DMS79 treated with DMSO at 0.1 percent for 48 hours (cell line): ENCODE measurements at regions not wholly inside any gene's neighbourhood (a gene's known extent, or its start where the extent isn't known, plus 50 kb on each side); places are given as distances from the start of the nearest gene placed in this dataset.
"Not testable (repeated sequence)": the region's sequence is repeated elsewhere in the genome, so short reads cannot be mapped to it uniquely, and the experiment has no call there.

Experiments used
- DNase-seq: peaks from one replicate; lab custom pipeline; 2025; lab: John Stamatoyannopoulos, UW

DNA sequence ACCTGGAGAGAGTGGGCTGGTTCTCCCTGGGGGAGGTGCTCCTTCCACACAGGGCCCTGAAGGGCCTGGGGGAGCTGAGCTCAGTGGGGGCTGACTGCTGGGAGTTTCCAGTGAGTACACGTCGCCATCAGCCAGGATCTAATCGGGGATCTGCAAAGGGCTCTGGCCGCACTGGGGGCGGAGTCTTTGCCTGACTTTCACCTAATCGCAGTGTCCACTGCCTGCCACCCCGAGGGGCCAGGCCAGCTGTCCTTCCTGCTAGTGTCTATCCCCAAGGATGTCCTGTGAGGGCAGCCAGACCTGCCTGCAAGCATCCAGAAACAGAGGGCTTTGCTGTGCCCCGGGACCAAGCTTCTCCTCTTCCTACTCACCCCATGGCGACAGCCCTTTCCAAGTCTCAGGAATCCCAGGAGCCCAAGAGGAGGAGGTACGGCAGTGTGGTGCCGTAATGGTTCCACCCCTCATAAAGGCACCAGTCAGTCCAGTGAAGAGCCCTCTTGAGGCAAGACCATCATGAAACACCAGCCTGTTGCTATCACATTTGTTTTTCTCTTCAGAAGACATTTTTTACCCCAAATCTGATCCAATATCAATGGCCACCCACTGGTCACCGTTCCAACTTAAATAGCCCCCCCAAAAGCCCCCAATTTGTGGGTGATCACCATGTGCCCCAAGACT, 243.1 kb upstream of the ECI2 start:
- DNase-seq: no peak

DNA sequence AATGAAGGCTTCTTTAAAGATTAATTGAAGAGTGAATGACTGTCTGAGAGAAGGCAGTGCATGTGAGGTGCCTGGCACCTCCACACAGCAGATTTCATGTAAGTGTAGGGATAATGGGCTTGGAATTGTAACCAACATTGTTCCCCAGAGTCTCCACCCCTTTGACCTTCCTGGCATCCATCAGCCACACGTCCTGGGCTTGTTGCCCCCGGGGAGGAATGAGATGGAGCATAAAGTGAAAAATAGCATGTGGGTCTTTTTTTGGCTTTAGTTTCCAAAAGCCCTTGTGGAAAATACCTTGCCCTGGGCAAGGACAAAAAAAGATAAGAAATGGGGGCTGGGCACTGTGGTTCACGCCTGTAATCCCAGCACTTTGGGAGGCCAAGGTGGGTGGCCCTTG, 242.2 kb upstream of the ECI2 start:
- DNase-seq: no peak

DNA sequence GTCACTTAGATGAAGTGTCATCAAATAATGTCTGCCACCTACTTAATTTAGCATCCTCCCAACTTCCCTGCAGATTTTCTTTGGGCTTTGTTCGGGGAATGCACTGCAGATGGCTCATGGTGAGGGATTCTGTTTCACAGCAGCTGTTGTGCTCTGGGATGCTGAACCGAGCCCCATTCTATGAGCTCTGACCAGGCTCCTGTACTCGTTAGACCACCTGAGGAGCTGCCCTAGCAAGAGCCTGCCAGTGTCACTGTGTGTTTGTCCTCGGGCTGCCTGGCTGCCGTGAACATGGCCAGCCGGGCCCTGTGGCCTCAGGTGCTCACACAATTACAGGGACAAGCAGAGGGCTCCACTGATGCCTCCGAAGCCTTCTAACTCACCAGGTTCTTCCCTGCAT, 238.8 kb upstream of the ECI2 start:
- DNase-seq: no peak

DNA sequence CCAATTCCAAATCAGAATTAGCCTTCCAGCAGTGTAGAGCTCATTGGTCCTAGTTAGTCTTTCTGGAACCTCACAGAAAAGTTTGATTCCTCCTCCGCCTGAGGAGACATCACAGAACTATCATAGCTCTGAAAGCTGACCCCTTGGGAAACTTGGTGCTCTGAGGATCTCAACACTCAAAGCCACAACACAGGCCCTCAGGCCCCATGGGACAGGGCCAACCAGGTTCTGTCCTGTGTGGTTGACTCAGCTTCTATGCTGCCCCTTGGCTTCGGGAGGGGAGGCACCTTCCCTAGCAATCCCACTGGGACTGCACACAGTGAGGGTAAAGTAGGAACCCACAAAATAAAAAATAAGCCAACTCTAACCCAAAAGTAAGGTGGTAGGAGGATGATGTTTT, 237.5 kb upstream of the ECI2 start:
- no peak for DNase-seq

DNA sequence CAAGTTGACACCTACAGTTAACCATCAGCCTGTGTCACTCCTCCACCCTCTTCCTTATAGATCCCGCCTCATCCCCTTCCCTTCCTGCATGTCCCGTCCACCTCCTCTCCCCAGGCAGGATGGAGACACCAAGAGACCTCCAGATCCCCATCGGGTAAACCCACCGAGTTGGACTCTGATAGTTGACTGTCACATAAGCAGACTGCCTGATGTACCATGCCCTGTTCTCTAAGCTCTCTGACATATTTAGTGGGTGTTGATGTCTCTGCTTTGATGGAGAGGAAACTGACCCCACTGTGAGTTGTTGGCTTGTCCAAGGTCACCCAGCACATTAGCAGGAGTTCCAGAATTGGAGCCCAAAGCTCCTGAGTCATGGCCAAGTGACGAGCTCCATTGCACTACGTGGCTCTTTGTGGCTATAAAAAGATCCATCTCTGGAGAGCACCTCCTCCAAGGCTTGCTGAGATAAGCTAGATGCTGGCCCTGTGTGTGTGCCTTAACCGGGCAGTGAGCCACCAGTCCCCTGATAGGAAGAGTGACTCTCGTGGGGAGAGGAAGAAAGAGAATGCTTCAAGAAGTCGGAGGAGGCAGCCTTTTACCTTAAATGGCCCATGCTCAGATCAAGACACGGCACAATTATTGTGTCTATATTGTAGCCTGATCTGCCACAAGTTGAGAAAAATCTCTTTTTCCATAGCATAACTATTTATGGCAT, 236.0 kb upstream of the ECI2 start:
- no peak for DNase-seq

DNA sequence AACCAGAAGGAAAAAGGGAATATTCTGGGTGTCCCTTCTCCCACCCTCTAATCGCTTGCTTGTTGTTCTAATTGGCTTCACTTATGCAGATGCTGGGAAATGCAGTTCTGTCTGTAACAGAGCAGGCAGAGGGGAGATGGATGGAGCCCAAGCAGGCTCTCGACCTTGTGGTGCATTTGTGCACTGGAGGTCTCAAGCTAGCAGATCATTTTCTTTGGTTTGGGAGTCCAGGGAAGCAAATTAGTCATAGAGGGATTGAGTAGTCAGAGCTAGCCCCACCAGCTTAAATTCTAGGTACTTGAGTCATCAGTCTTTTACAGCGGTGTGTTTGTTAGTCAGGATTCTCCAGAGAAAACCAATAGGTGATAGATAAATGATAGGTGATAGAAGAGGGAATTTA, 234.7 kb upstream of the ECI2 start:
- DNase-seq: no peak

DNA sequence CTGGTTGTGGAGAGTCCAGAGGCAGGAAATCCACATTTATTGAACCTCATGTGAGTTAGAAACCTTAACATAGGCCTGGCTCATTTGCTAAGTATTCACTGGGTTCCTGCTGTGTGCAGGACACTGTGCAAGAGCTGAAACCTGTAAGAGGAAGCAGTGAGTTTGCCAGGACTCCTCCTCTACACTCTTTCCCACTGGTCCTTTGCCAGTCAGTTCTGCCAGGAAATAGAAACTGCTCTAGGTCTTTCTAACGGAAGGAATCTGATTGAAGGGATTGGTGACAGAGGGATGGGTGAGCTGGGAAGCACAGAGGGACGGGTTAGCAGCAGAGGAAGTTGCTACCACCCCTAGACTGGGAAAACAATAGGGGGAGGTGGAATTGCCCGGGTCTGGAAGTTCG, 234.2 kb upstream of the ECI2 start:
- DNase-seq: no peak

DNA sequence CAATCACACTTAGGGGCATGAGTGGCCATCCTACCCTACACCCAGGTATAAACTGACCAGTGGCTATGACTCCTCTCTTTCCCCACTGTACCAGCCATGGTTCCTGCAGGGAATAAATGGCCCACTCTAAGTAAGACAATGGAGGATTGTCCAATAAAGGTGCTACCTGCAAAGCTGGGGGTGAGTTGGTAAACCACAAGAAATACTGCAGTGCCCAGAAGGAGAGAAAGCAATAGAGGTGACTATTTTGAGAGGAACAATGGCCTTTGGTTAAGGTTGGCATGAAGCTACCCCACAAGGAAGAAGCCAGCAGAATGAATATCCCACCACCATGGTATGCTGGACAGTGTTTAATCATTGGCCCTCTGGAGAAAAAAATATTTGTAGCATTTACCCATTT, 233.3 kb upstream of the ECI2 start:
- DNase-seq: no peak

DNA sequence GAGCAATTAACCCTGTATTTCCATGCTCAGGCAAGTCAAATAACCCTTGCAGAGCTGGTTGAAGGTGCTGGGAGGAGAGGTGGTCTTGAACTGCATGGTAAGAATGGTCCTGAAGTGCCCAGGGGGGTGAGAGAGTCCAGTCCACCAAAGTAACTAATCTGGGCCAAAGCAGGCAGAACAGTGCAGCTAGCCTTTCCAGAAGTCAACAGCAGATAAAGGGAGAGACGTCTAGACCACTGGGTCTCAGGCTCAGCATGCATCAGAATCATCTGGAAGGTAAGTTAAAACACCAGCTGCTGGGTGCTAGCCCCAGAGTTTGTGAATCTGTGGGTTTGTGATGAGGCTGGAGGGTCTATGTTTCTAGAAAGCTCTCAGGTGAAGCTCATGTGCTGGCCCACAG, 232.3 kb upstream of the ECI2 start:
- DNase-seq: no peak

DNA sequence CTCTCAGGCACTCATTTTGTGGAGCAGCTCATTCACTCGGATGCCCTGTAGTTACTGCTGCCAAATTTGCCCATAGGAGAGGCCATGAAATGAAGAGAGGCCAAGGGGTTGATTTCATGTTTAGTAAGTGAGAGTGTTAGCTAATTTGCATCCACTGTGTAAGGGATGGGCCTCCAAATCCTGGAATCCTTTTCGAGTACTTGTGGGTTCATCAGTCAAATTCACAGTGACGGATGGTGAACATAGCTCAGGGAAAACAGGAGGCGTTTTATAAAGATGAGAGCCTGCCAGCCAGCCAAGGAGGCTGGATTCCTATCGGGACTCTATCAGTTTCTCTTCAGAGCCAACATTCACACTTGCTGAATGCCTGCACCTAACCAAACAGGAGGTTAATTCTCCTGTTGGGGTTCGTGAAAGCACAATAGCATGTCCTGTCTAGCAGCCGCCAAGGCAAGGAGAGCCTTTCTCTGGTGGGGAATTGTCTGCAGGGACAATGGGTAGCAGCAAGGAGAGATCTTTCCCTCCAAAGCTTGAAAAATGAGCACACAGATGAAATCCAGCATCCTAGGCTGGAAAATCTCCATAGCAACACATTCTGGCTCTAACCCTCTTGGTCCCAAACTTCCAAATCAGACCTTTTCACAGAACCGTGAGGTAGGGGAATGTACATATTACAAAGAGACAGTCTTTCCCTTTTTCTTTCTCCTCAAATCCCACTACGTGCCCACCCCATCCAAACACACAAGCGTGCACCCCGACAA, 231.4 kb upstream of the ECI2 start:
- no peak for DNase-seq

DNA sequence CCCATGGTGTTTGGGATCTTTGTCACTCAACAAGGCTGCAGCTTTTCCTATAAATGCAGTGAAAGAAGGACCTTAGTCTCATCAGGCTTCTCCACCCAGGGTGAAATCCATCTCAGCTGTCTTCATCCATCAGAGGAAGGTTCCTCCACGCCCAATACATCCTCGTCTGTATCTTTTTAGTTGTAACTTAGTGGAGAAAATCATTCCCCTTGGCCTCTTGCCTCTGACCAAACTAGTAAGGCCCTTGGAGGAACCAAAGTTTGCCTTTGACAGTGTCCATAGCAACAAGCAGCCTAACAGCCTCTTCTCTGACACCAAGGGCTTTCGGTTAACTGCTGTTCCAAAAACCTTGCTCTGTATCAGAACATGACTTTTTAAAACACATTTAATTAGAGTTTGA, 230.3 kb upstream of the ECI2 start:
- no peak for DNase-seq

DNA sequence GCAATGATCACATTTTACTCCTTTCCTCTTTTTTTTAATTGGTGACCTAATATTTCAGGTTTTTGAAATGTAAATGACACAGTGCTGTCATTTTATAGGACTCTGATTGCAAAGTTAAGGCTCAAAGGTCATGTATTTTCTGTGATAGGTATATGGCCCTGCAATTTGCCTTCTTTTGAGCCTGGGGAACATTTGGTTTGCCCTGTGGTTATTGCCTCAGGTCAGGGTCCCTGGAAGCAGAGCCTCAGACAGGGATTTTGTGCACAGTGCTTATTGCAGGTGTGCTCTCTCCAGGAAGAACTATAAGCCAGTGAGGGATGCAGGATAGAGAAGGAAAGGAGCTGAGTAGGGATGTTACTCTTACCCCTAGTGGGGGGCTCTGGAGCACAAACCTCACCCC, 229.3 kb upstream of the ECI2 start:
- no peak for DNase-seq

DNA sequence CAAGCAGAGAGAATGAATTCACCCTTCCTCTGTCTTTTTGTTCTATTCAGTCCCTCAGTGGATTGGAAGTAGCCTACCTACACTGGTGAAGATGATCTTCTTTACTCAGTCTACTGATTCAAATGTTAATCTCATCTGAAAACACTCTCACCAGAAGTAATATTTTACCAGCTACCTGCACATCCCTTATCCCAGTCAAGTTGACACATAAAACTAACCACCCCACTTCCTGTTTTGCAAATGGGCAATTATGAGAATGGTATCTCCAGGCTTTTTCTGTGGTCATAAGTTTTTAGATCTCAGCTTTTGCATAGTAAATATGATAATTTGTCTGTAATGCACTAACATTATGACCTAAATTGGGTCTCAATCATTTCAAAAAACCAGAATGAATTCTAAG, 228.8 kb upstream of the ECI2 start:
- no peak for DNase-seq

DNA sequence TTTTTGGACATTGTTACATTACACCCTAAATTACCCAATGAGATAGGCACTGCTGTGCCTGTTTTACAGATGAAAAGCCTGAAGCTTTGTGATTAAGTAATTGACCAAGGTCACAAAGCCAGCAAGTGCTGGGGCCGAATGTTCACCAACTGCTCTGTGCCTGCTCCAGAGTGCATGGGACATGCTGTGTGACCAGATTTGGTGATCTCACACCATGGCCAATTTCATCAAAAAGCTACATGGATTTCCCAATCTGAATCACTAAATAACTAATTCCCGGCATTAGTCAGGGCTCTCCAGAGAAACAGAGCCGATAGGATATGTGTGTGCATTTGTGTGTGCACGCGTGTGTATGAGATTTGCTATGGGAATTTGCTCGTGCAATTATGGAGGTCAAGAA, 228.3 kb upstream of the ECI2 start:
- DNase-seq: no peak

DNA sequence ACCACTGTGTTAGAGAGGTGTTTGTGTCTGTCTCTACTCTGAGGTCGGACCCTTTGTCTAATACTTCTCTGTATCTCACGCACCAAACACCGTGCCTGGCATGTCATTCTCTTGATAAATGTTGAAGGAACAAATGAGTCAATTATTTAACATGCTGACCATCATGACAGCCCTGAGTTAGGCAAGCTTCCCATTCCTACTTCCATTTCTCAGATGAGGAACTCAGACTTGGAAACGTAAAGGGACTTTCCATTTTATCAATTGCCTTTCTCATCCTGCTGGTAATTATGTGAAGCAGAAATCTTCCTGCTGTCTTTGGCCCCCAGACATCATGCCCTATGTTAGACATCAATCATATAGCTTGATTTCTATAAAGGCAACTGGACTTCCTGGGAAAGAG, 227.0 kb upstream of the ECI2 start:
- DNase-seq: no peak

DNA sequence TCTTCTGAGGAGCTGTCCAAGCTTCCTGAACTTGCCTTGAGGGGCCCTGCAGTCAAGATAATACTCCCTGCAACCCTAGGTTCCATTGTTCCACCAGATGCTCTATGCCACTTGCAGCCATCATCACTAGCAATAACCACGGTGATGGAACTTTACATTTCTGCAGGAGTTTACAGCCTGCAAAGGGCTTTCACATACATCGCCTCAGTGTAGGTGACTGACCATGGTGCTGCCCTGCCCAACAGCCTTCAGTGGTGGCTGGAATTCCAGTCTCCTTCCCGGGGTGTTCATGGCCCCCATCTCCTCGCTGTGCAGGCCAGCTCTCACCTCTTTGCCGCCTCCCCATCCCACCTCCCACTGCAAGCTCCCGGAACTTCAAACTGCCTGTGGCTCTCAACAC, 225.5 kb upstream of the ECI2 start:
- no peak for DNase-seq

DNA sequence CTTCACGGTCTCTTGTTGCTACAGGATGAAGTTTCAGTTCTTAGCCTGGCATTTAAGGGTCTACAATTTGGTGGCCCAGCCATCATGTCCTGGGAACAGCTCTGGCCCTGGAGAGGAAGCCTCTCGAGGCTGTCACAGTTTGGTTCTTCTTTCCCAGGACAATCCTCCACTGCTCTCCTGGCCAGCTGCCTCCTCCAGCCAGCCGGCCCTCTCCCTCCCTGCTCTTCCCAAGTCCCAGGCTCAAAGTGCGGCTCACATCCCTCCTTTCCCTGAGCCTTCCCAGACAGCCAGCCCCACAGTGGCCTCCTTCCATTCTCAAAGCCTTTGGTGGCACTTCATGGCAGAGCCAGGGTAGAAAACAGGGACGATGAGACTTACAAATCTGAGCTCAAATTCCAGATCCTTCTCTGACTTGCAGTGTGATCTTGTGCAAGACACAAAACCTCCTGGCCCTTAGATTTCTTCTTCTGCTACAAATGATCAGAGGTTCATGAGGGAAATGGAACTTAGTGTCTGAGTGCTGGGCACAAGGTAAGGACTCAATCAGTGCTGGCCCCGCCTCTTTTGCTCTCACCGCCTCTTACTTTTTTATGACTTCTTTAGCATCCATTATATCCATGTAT, 223.8 kb upstream of the ECI2 start:
- no peak for DNase-seq

DNA sequence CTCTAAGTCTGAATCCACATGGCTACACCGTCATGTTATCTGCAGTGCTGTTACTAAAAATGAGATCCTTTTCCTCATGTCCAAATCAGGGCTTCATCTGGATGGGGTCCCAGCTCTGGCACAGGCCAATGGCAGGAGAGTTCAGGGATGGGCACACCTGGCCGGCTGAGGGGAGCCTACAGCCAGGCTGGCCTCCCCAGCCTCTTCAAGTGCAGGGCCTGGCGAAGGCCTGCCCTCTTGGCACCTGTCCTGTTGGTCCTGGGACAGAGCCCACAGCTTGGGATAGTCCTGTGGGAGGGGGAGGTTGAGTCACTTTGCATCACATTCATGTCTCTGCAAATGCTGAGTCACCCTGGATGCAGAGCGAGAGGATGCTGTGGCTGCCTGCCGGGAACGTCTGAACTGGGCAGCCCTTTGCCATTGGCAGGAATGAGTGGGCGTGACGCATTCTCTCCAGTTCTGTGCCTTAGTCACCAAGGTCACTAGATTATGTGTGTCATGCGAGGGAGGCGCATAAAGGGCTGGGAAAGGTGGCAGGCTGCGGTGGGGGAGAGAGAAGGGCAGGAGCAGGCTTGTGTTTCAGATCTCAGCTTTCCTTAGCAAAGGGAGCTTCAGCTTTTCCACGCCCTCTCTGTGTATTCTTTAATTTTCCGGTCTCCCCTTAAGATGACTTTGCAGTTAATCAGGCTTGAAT, 223.2 kb upstream of the ECI2 start:
- DNase-seq: no peak

DNA sequence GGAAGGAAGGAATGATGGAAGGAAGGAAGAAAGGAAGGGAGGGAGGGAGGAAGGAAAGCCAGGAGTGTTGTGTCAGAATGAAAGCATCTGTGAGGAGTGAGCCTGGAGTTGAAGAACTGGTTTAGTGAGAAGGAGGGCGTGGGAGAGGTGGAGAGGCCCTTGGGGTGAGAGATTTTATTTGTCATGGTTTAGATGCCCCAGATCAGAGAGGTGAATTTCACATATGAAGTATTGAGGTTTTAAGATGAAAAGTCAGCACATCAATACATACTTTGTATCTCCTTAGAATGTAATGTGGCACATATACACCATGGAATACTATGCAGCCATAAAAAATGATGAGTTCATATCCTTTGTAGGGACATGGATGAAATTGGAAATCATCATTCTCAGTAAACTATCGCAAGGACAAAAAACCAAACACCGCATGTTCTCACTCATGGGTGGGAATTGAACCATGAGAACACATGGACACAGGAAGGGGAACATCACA, 222.3 kb upstream of the ECI2 start:
- not testable (repeated sequence) for DNase-seq

DNA sequence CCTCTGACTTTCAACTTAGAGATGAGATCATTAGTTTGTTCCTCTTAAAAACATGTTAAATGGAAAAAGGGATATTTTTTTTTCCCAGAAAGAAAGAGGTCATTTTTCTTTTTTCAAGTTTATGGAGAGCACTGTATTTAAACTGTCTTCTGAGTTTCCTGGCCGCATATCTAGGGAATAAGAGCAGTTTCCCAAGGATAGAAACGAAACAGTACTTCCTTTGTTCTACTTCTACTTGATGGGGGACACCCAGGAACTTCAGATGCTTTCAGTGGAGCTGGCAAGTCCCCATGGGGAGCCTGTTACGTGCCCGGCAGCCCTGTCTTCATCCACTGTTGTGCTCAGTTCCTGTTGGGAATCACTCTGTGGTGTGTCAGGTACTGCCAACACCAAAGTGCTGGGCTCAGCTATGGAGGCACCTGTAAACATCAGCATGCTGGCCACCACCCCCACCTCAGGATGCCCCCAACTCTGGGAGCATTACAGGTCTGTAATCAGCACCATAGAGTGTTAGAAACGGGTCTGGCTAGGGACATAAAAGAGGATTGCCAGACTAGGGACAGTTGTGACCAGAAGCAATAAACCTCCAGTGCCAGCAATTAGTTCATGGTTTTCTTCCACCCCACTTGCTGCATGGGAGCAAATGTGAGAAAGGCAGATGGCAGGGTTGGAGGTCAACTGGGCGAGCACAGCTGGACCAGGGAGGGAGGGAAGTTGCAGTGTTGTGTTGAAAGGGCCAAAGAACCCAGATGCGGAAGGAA, 221.7 kb upstream of the ECI2 start:
- DNase-seq: no peak

DNA sequence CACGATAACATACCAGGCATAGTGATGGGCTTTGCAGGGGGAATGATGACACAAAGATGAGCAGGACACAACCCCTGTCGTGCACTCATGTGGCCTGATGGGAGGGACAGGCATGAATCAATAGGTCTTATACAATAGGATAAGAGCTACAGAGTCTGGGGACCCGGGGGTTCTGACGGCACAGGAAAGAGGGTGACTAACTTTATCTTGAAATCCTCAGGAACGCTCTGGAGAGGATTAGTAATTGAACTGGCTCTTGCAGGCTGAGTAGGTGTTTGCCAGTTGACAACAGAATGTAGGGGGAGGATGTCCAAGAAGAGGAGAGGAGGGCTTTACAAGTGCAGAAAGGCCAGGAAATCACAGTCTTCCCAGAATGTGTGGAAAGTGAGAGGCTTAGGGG, 219.9 kb upstream of the ECI2 start:
- DNase-seq: no peak
